NT2/D1 (cell line): ENCODE measurements at regions not wholly inside any gene's neighbourhood (a gene's known extent, or its start where the extent isn't known, plus 50 kb on each side); places are given as distances from the start of the nearest gene placed in this dataset.

Experiments used
- DNase-seq: peaks from one replicate; pipeline ENCODE4 v3.0.0-alpha.2; 2011; ENCODE audit warnings: low read depth, low spot score
- H3K27me3 ChIP-seq: 2 replicates; pipeline ENCODE4 v1.6.0; 2011; ENCODE audit warnings: mild to moderate bottlenecking; ENCODE audit not compliant: insufficient read length, insufficient read depth
- H3K36me3 ChIP-seq: 2 replicates; pipeline ENCODE4 v1.6.1; 2011; ENCODE audit warnings: mild to moderate bottlenecking, low read length, mixed read lengths; ENCODE audit not compliant: insufficient read depth, insufficient read length
- H3K4me1 ChIP-seq: 2 replicates; pipeline ENCODE4 v1.5.1; 2011; ENCODE audit not compliant: insufficient read depth, insufficient read length
- H3K4me3 ChIP-seq: 2 replicates; pipeline ENCODE4 v1.5.1; 2011; ENCODE audit warnings: low read depth; ENCODE audit not compliant: insufficient read length
- H3K9ac ChIP-seq: 2 replicates; pipeline ENCODE4 v1.6.0; 2011; ENCODE audit warnings: low read depth; ENCODE audit not compliant: insufficient read length
- H3K9me3 ChIP-seq: 2 replicates; pipeline ENCODE4 v1.5.1; 2011; ENCODE audit warnings: mild to moderate bottlenecking, low read length; ENCODE audit not compliant: insufficient read depth
- SUZ12 ChIP-seq: IDR thresholded peaks from 2 replicates; pipeline ENCODE4 v1.6.1; 2011; ENCODE audit not compliant: insufficient read length, insufficient read depth; ENCODE audit errors: extremely low read depth
- YY1 ChIP-seq: IDR thresholded peaks from 2 replicates; pipeline ENCODE4 v1.6.1; 2011; ENCODE audit not compliant: insufficient read length, insufficient read depth
- ZNF274 ChIP-seq: IDR thresholded peaks from 2 replicates; pipeline ENCODE4 v1.6.1; 2011; ENCODE audit warnings: mild to moderate bottlenecking, low read depth, low read length

- Histone ChIP-seq H3K4me3 (no peak overlapping the region), H3K36me3 (no peaks in the 10 kb centered on the region), H3K27me3 (no peaks in the 10 kb centered on the region), H3K4me1 (peaks cover 2% of the 10 kb centered on the region), H3K9me3 (no peaks in the 10 kb centered on the region), H3K9ac (no peak overlapping the region)
- DNase-seq = no peak
- no peak for TF ChIP-seq ZNF274
- no peak for TF ChIP-seq SUZ12
- no peak for TF ChIP-seq YY1
Measured at GRCh38 chr16:22632606-22633005, 121.9 kb downstream of the NPIPB5 start.

DNA sequence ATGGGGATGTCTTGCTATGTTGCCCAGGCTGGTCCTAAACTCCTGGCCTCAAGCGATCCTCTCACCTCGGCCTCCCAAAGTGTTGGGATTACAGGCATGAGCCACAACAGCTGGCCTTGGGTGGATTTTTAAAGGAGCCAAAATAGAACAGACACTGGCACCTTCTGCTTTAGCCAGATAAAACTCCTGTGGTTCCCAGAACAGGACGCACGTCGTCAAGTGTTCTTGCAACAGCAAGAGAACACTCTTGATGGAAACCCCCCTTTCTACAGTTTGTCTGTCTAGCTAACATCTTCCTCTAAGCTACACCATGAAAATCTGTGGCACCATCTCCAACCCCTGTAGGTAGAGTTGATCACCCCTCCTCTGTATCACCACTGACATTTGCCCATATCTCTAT lies 122.6 kb downstream of the NPIPB5 start:
- no peak for TF ChIP-seq SUZ12
- no peak for TF ChIP-seq ZNF274
- TF ChIP-seq YY1 = no peak
- Histone ChIP-seq H3K9ac (no peak overlapping the region), H3K4me1 (peaks cover 2% of the 10 kb centered on the region), H3K36me3 (no peaks in the 10 kb centered on the region), H3K4me3 (no peak overlapping the region), H3K9me3 (no peaks in the 10 kb centered on the region), H3K27me3 (no peaks in the 10 kb centered on the region)
- DNase-seq = no peak

GRCh38 chr16:22633799-22634198 lies 123.1 kb downstream of the NPIPB5 start:
- peaks cover 2% of the 10 kb centered on the region for H3K4me1 ChIP-seq
- H3K9me3 ChIP-seq = no peaks in the 10 kb centered on the region
- H3K9ac ChIP-seq = no peak overlapping the region
- TF ChIP-seq YY1 = no peak
- no peak for TF ChIP-seq ZNF274
- TF ChIP-seq SUZ12 = no peak
- H3K36me3 ChIP-seq = no peaks in the 10 kb centered on the region
- no peak for DNase-seq
- no peak overlapping the region for H3K4me3 ChIP-seq
- H3K27me3 ChIP-seq = no peaks in the 10 kb centered on the region

DNA sequence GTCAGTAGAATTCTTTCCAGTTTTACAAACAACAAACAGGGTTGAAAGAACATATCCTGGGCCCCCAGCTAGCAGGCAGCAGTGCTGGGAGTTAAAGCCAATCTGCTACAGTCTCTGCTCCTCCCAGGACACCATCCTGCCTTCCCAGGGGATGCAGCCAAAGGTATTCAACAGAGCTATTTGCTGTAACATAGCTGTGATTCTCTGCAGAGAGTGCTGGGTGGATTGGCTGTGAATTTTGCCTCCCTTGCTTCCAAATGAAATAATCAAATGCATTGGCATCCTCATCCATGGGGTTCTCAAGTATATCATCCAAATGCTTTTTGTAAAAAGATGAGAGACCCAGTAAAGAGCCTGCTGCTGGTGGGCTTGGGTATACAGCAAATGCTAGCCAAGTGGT lies 124.3 kb downstream of the NPIPB5 start:
- H3K27me3 ChIP-seq = no peaks in the 10 kb centered on the region
- no peaks in the 10 kb centered on the region for H3K9me3 ChIP-seq
- H3K4me1 ChIP-seq = peaks cover 2% of the 10 kb centered on the region
- peak; percentile 93 for DNase-seq
- no peak overlapping the region for H3K9ac ChIP-seq
- H3K36me3 ChIP-seq = no peaks in the 10 kb centered on the region
- H3K4me3 ChIP-seq = no peak overlapping the region
- TF ChIP-seq SUZ12 (no peak), YY1 (no peak), ZNF274 (no peak)

DNA sequence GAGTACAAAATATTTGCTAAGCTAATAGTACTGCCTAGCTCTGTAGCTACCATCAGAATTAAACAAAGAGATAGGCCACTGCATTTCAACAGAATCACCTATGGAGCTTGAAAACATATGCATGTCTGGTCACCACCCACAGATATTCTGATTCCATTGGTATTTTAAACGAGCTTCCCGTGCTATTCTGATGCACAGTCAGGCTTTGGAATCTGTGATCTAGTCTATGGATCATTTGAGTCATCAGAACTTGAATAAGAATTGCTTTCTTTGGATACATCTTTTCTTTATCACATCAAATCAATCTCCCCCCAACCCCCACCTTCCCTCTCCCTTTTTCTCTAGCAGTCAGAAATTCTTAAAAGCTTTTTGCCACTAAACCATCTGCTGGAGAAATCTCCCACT lies 124.7 kb downstream of the NPIPB5 start:
- DNase-seq = peak; percentile 97
- H3K9me3 ChIP-seq = no peaks in the 10 kb centered on the region
- no peaks in the 10 kb centered on the region for H3K36me3 ChIP-seq
- no peak overlapping the region for H3K4me3 ChIP-seq
- peaks cover 2% of the 10 kb centered on the region for H3K4me1 ChIP-seq
- TF ChIP-seq YY1 (no peak), SUZ12 (no peak), ZNF274 (no peak)
- no peak overlapping the region for H3K9ac ChIP-seq
- H3K27me3 ChIP-seq = no peaks in the 10 kb centered on the region

DNA sequence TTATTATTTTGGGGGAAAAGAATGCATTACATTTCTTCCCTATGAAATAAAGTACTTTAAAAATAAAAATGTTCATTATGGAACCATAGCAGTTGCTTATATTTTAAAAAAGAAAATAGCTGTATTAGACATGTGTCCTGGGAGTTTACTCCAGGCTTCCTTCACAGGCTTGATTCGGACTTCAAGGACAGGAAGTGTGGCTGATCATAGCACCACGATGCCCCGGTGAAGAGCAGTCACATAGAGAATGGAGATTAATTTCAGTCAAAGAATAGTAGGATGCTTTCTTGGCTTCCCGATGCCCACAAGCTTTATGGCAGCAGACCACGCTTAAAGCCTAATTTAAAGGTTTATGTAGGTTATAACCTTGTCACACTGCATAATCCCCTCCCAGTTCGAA lies 125.1 kb downstream of the NPIPB5 start:
- Histone ChIP-seq H3K27me3 (no peaks in the 10 kb centered on the region), H3K9me3 (no peaks in the 10 kb centered on the region), H3K9ac (no peak overlapping the region), H3K4me1 (peaks cover 2% of the 10 kb centered on the region), H3K4me3 (no peak overlapping the region), H3K36me3 (no peaks in the 10 kb centered on the region)
- peak; percentile 38 for DNase-seq
- TF ChIP-seq YY1 (no peak), SUZ12 (no peak), ZNF274 (no peak)

- TF ChIP-seq SUZ12 (no peak), YY1 (no peak), ZNF274 (no peak)
- no peaks in the 10 kb centered on the region for H3K36me3 ChIP-seq
Measured at GRCh38 chr16:22638393-22639206, 127.9 kb downstream of the NPIPB5 start.

GRCh38 chr16:22641131-22641628 lies 130.5 kb downstream of the NPIPB5 start:
- Histone ChIP-seq H3K4me3 (no peak overlapping the region), H3K9me3 (no peaks in the 10 kb centered on the region), H3K9ac (no peak overlapping the region), H3K27me3 (no peaks in the 10 kb centered on the region), H3K4me1 (no peaks in the 10 kb centered on the region), H3K36me3 (no peaks in the 10 kb centered on the region)
- DNase-seq = peak; percentile 65
- TF ChIP-seq SUZ12 = no peak
- TF ChIP-seq ZNF274 = no peak
- TF ChIP-seq YY1 = no peak

More at GRCh38 chr16:22638393-22639206, 127.9 kb downstream of the NPIPB5 start:
- Histone ChIP-seq H3K4me3 (no peak overlapping the region), H3K27me3 (no peaks in the 10 kb centered on the region), H3K9ac (no peak overlapping the region), H3K4me1 (peaks cover 2% of the 10 kb centered on the region), H3K9me3 (no peaks in the 10 kb centered on the region)
- no peak for DNase-seq
